Progenitor cell of endocrine pancreas (in vitro differentiated cells): ENCODE measurements at regions not wholly inside any gene's neighbourhood (a gene's known extent, or its start where the extent isn't known, plus 50 kb on each side); places are given as distances from the start of the nearest gene placed in this dataset.

Source experiments
- DNase-seq: peaks from one replicate; pipeline ENCODE4 v3.0.0; 2021; ENCODE audit warnings: low spot score; ENCODE audit not compliant: unreplicated experiment
- H3K27ac Mint-ChIP-seq: 2 replicates; pipeline ENCODE4 v1.8.0; 2021; ENCODE audit warnings: mild to moderate bottlenecking, moderate library complexity, mixed read lengths
- H3K27me3 Mint-ChIP-seq: 2 replicates; pipeline ENCODE4 v1.8.0; 2021; ENCODE audit warnings: mixed read lengths
- H3K36me3 Mint-ChIP-seq: 2 replicates; pipeline ENCODE4 v1.8.0; 2022; ENCODE audit warnings: mixed read lengths; ENCODE audit not compliant: insufficient read depth
- H3K4me1 Mint-ChIP-seq: 2 replicates; pipeline ENCODE4 v1.8.0; 2021; ENCODE audit warnings: low read depth, mixed read lengths
- H3K4me3 Mint-ChIP-seq: 2 replicates; pipeline ENCODE4 v1.8.0; 2021; ENCODE audit warnings: low read depth, mild to moderate bottlenecking, moderate library complexity, mixed read lengths
- H3K9me3 Mint-ChIP-seq: 2 replicates; pipeline ENCODE4 v1.8.0; 2021; ENCODE audit warnings: low read depth, mixed read lengths
- TF ChIP-seq, protein P1 (sequence below): fragments of 200-600 bp; sonication (generic); IDR thresholded peaks from one replicate; pipeline ENCODE4 v1.5.0; 2021; ENCODE audit warnings: antibody characterized with exemption, mild to moderate bottlenecking; ENCODE audit not compliant: unreplicated experiment

- no peaks in the 10 kb centered on the region for H3K36me3 Mint-ChIP-seq
- H3K4me1 Mint-ChIP-seq: no peaks in the 10 kb centered on the region
- H3K27ac Mint-ChIP-seq: no peak overlapping the region
- no peak for DNase-seq
- TF ChIP-seq, protein P1, sequence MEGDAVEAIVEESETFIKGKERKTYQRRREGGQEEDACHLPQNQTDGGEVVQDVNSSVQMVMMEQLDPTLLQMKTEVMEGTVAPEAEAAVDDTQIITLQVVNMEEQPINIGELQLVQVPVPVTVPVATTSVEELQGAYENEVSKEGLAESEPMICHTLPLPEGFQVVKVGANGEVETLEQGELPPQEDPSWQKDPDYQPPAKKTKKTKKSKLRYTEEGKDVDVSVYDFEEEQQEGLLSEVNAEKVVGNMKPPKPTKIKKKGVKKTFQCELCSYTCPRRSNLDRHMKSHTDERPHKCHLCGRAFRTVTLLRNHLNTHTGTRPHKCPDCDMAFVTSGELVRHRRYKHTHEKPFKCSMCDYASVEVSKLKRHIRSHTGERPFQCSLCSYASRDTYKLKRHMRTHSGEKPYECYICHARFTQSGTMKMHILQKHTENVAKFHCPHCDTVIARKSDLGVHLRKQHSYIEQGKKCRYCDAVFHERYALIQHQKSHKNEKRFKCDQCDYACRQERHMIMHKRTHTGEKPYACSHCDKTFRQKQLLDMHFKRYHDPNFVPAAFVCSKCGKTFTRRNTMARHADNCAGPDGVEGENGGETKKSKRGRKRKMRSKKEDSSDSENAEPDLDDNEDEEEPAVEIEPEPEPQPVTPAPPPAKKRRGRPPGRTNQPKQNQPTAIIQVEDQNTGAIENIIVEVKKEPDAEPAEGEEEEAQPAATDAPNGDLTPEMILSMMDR: no peak
- H3K9me3 Mint-ChIP-seq: no peaks in the 10 kb centered on the region
- no peak overlapping the region for H3K4me3 Mint-ChIP-seq
- no peaks in the 10 kb centered on the region for H3K27me3 Mint-ChIP-seq
Measured at GRCh38 chr10:107215681-107216080, 51.2 kb upstream of the SORCS1 start.
